ENCODE measurements at regions not wholly inside any gene's neighbourhood (a gene's known extent, or its start where the extent isn't known, plus 50 kb on each side); places are given as distances from the start of the nearest gene placed in this dataset.

DNA sequence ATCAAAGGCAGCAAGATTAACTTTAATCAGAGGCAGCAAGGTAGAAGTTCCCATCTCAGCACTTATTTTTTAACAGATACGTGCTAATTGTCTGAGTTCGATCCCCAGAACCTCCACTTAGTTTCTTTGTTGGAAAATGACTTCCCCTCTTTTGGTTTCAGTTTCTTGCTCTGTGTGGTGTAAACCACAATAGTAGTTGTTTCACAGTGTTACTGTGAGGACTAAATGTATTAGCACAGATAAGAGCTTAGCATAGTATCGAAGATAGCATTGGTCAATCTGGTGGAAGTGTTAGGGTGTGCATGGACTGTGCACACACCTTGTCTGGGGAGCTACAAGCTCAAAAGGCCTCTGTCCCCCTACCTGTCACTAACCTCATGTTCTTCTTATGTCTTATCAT lies 988.3 kb upstream of the GYPC start:
- TF ChIP-seq EP300 (IDR thresholded peaks at IDR 0.05): no peak
- TF ChIP-seq POLR2A (IDR thresholded peaks at IDR 0.05): no peak
- TF ChIP-seq POLR2AphosphoS5 (IDR thresholded peaks at IDR 0.05): no peak
- TF ChIP-seq, protein P1, sequence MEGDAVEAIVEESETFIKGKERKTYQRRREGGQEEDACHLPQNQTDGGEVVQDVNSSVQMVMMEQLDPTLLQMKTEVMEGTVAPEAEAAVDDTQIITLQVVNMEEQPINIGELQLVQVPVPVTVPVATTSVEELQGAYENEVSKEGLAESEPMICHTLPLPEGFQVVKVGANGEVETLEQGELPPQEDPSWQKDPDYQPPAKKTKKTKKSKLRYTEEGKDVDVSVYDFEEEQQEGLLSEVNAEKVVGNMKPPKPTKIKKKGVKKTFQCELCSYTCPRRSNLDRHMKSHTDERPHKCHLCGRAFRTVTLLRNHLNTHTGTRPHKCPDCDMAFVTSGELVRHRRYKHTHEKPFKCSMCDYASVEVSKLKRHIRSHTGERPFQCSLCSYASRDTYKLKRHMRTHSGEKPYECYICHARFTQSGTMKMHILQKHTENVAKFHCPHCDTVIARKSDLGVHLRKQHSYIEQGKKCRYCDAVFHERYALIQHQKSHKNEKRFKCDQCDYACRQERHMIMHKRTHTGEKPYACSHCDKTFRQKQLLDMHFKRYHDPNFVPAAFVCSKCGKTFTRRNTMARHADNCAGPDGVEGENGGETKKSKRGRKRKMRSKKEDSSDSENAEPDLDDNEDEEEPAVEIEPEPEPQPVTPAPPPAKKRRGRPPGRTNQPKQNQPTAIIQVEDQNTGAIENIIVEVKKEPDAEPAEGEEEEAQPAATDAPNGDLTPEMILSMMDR (IDR thresholded peaks at IDR 0.05): no peak
